WTC11 (cell line): ENCODE measurements at regions not wholly inside any gene's neighbourhood (a gene's known extent, or its start where the extent isn't known, plus 50 kb on each side); places are given as distances from the start of the nearest gene placed in this dataset.

ENCODE experiments used
- CTCF ChIP-seq: fragments of 200-600 bp; IDR thresholded peaks from 2 replicates; pipeline ENCODE4 v1.8.0; 2022; ENCODE audit warnings: antibody characterized with exemption
- FOXP4 ChIP-seq: sonication (generic); formaldehyde crosslinking; IDR thresholded peaks from 2 replicates; pipeline ENCODE4 v1.8.0; 2022; ENCODE audit warnings: mild to moderate bottlenecking, missing genetic modification reagents
- NR2C2 ChIP-seq: sonication (generic); formaldehyde crosslinking; IDR thresholded peaks from 2 replicates; pipeline ENCODE4 v1.8.0; 2022; ENCODE audit warnings: mild to moderate bottlenecking, missing genetic modification reagents
- PRDM15 ChIP-seq: sonication (generic); formaldehyde crosslinking; IDR thresholded peaks from 2 replicates; pipeline ENCODE4 v1.8.0; 2022; ENCODE audit warnings: missing genetic modification reagents
- STAT6 ChIP-seq: sonication (generic); formaldehyde crosslinking; conservative IDR thresholded peaks from 2 replicates; pipeline ENCODE4 v1.8.1; 2023; ENCODE audit warnings: mild to moderate bottlenecking, low read depth, missing genetic modification reagents, moderate library complexity
- ZNF138 ChIP-seq: sonication (generic); formaldehyde crosslinking; conservative IDR thresholded peaks from 2 replicates; pipeline ENCODE4 v1.8.1; 2022; ENCODE audit warnings: mild to moderate bottlenecking, moderate library complexity, missing genetic modification reagents
- ZNF425 ChIP-seq: fragments of 250-450 bp; sonication (Bioruptor Pico); conservative IDR thresholded peaks from 2 replicates; pipeline ENCODE4 v1.9.0; 2021; ENCODE audit warnings: mild to moderate bottlenecking

GRCh38 chr13:103473081-103473480 lies 406.9 kb upstream of the SLC10A2 start:
- TF ChIP-seq CTCF (no peak), FOXP4 (CRISPR knock-in tag) (no peak), STAT6 (CRISPR knock-in tag) (no peak), ZNF138 (CRISPR knock-in tag) (no peak), PRDM15 (CRISPR knock-in tag) (no peak), ZNF425 (CRISPR knock-in tag) (no peak), NR2C2 (no peak)
